GM10266 (cell line): ENCODE measurements at regions not wholly inside any gene's neighbourhood (a gene's known extent, or its start where the extent isn't known, plus 50 kb on each side); places are given as distances from the start of the nearest gene placed in this dataset.

ENCODE experiments used
- DNase-seq: peaks from one replicate; pipeline ENCODE4 v3.0.0; 2012; ENCODE audit errors: extremely low spot score
- TF ChIP-seq, protein P1 (sequence below): IDR thresholded peaks from 2 replicates; pipeline ENCODE4 v1.5.1; 2012; ENCODE audit warnings: mild to moderate bottlenecking, low read depth; ENCODE audit not compliant: control insufficient read depth, insufficient read depth; ENCODE audit errors: missing control alignments

DNA sequence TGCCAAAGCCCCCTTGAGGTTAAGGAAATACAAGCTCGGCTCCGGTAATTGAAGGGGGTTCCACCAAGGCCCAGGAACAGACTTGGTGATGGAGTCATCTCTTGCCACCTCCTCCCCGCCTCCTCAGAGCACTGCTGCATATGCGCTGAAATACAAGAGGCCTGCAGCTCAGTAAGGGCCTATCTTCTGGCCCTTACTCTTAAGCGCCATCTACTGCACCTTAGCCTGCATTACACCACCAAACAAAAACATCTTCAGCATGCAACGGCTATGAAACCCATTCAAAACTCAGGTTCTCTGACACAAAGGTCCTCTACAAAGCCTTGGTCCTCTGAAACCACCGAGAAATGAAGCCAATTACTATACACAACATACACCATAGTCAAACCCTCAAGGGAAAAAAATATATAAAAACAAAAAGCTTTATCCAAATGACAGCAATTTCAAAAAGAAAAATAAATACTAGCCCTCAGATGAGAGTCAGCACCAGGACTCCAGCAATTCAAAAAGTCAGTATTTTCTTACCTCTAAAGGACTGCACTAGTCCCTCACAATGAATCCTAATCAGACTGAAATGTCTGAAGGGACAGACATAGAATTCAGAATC, 176.8 kb upstream of the TBX20 start:
- no peak for DNase-seq
- TF ChIP-seq, protein P1, sequence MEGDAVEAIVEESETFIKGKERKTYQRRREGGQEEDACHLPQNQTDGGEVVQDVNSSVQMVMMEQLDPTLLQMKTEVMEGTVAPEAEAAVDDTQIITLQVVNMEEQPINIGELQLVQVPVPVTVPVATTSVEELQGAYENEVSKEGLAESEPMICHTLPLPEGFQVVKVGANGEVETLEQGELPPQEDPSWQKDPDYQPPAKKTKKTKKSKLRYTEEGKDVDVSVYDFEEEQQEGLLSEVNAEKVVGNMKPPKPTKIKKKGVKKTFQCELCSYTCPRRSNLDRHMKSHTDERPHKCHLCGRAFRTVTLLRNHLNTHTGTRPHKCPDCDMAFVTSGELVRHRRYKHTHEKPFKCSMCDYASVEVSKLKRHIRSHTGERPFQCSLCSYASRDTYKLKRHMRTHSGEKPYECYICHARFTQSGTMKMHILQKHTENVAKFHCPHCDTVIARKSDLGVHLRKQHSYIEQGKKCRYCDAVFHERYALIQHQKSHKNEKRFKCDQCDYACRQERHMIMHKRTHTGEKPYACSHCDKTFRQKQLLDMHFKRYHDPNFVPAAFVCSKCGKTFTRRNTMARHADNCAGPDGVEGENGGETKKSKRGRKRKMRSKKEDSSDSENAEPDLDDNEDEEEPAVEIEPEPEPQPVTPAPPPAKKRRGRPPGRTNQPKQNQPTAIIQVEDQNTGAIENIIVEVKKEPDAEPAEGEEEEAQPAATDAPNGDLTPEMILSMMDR: peak; percentile 10

DNA sequence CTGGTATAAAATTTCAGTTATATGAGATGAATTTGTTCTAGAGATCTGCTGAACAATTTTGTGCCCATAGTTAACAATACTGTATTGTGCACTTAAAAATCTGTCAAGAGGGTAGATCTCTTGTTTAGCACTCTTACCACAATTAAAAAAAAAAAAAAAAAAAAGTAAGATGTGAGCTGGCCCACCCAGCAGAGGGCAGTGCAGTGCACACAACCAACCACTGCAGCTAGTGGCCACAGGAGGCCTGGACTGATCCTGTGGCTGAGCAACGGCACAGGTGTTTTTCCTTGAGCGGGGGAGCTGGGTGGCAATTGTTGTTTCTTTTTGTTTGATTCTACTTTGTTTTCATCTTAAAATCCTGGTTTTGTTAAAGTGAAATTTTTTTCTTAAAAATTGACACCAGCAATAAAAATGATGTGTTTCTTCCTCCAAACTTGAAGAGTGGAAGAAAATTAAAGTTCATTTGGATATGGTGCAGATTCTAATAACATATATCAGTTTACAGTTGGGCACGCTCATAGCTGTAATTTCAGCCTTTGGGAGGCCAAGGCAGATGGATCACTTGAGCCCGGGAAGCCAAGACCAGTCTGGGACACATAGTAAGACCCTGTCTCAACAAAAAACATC, 171.1 kb upstream of the TBX20 start:
- TF ChIP-seq, protein P1: peak; percentile 64
- peak; percentile 72 for DNase-seq

DNA sequence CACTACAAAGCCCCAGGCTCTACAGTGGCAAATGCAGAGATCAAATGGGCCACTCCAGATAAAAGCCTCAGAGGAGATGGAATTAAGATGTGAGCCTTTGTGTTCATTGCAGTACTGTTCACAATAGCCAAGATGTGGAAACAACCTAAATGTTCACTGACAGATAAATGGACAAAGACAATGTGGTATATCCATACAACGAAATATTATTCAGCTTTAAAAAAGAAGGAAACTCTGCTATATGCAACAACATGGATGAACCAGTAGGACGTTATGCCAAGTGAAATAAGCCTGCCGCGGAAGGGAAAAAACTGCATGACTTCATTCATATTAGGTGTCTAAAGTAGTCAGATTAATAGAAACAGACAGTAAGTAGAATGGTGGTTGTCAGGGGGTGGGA, 170.5 kb upstream of the TBX20 start:
- no peak for DNase-seq
- TF ChIP-seq, protein P1: no peak

DNA sequence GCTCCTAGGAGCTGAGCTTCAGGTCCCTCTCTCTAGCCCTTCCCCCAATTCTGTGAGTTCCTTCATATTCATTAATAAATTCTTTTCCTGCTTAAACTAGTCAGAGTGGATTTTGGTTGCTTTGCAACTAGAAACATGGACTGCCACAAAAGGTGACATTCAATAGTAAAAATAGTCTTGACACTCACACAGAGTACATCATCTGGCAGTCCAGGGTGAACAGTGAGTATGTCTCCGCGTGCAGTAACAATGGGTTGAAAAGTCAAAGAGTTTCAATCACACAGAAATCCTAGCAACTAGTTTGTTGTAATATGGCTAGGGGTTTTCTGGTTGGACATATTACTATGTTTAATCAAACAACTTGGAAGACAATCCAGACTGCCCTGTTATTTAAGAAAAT, 168.8 kb upstream of the TBX20 start:
- no peak for DNase-seq
- TF ChIP-seq, protein P1: no peak

DNA sequence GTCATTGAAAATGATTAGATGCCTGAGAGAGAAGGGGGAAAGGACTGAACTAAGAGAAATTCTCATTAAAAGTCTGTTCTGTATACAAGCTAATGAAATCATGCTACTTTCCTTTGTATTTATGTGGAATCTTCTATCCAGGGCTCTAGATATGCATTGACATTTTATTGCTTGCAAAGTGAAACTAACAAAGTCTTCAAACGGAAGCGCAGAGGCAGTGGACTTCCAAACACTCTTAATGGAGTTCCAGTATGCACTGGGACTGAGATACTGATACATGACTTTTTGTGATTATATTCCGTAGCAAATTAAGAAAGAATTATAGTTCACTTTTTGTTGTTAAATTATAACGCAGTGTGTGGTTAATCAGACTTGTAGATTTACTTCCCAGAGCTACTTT, 166.8 kb upstream of the TBX20 start:
- no peak for DNase-seq

DNA sequence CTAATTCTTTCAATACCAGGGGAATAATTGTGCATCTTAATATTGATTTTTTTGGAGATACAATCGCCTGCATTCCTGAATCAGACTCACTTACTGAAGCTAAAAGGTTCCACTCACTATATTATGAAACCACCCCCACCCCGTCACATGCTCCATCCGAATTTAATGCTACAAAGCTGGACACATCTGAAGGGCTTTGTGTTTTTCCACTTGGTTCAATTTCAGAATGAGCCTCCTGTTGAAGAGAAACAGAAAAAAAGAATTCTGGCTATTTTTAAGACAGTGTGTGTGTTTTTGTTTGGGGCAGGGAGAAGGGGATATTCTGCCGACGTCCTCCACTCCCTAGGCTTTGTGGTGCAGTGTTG, 165.5 kb upstream of the TBX20 start:
- no peak for DNase-seq
- TF ChIP-seq, protein P1: no peak

More for the DNA sequence above, 166.8 kb upstream of the TBX20 start:
- TF ChIP-seq, protein P1: no peak

DNA sequence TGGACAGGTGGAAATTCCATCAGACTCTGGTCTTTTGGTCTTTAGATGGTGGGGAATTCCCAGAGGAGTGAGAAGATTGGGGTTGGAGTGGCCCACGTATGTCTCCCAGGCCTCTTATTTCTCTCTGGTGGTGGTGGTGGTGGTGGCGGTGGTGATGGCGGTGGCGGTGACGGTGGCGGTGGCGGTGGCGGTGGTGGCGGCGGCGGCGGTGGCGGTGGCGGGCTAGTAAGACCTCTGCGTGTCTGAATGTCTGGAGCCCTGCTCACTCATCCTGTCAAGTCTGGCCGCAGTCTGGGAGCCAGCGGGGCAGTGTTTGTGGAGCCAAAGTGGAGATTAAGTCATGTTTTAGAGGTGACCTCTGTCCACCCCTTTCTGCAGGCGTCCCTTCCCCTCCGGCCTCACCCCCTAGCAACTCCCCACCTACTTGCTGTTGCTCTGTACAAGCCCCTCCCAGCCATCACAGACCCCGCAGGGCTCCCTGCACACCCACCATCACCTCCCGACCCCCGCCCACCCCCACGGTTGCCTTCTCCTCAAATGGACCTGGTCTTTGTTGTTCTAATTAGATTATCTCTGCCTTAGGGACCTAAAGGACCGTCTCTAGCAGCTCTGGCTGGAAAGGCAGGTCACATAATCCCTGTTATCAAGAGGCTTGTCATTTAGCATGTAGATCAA, 165.0 kb upstream of the TBX20 start:
- no peak for DNase-seq
- TF ChIP-seq, protein P1: no peak
